HG03103 (cell line): ENCODE measurements at regions not wholly inside any gene's neighbourhood (a gene's known extent, or its start where the extent isn't known, plus 50 kb on each side); places are given as distances from the start of the nearest gene placed in this dataset.
"Not testable (repeated sequence)": the region's sequence is repeated elsewhere in the genome, so short reads cannot be mapped to it uniquely, and the experiment has no call there.

ENCODE experiments used
- ATAC-seq: cut with Tn5 transposase; IDR thresholded peaks from one replicate; pipeline ENCODE4 v1.9.1; 2021; ENCODE audit warnings: low read depth; ENCODE audit not compliant: unreplicated experiment

GRCh38 chr3:176009256-176009655, 1150.1 kb downstream of the NAALADL2 start:
- ATAC-seq: no peak

- ATAC-seq: no peak
Observed at GRCh38 chr3:176005564-176005963, 1146.4 kb downstream of the NAALADL2 start.

- no peak for ATAC-seq
Observed at GRCh38 chr3:175989161-175989560, 1130.0 kb downstream of the NAALADL2 start.

GRCh38 chr3:175988401-175988800, 1129.3 kb downstream of the NAALADL2 start:
- ATAC-seq: no peak

- ATAC-seq: no peak
Observed at GRCh38 chr3:175985781-175986180, 1126.6 kb downstream of the NAALADL2 start.

- ATAC-seq: no peak
Observed at GRCh38 chr3:175983379-175983778, 1124.2 kb downstream of the NAALADL2 start.

GRCh38 chr3:175980486-175981090, 1121.5 kb downstream of the NAALADL2 start:
- no peak for ATAC-seq

- ATAC-seq: no peak
Observed at GRCh38 chr3:175977968-175978752, 1119.0 kb downstream of the NAALADL2 start.

GRCh38 chr3:175969456-175969855, 1110.3 kb downstream of the NAALADL2 start:
- no peak for ATAC-seq

GRCh38 chr3:175965036-175965435, 1105.9 kb downstream of the NAALADL2 start:
- ATAC-seq: no peak

- ATAC-seq: no peak
Observed at GRCh38 chr3:175957427-175957826, 1098.3 kb downstream of the NAALADL2 start.

GRCh38 chr3:175956964-175957363, 1097.8 kb downstream of the NAALADL2 start:
- ATAC-seq: no peak

- no peak for ATAC-seq
Observed at GRCh38 chr3:175951047-175951694, 1092.0 kb downstream of the NAALADL2 start.

GRCh38 chr3:175948041-175948440, 1088.9 kb downstream of the NAALADL2 start:
- ATAC-seq: no peak

- ATAC-seq: no peak
Observed at GRCh38 chr3:175941352-175941751, 1082.2 kb downstream of the NAALADL2 start.

- ATAC-seq: no peak
Observed at GRCh38 chr3:175940881-175941280, 1081.7 kb downstream of the NAALADL2 start.

GRCh38 chr3:175940243-175940642, 1081.1 kb downstream of the NAALADL2 start:
- ATAC-seq: no peak

GRCh38 chr3:175937367-175937766, 1078.2 kb downstream of the NAALADL2 start:
- ATAC-seq: not testable (repeated sequence)

- ATAC-seq: no peak
Observed at GRCh38 chr3:175932586-175932985, 1073.5 kb downstream of the NAALADL2 start.

- ATAC-seq: no peak
Observed at GRCh38 chr3:175919133-175919532, 1060.0 kb downstream of the NAALADL2 start.

GRCh38 chr3:175916191-175916934, 1057.2 kb downstream of the NAALADL2 start:
- ATAC-seq: no peak
